C4-2B (cell line): ENCODE measurements at regions not wholly inside any gene's neighbourhood (a gene's known extent, or its start where the extent isn't known, plus 50 kb on each side); places are given as distances from the start of the nearest gene placed in this dataset.

Experiments used
- ZFX ChIP-seq: fragments of 450-650 bp; IDR thresholded peaks from 2 replicates; pipeline ENCODE4 v1.6.1; 2017
- TF ChIP-seq, protein P1 (sequence below): fragments of 450-650 bp; conservative IDR thresholded peaks from 2 replicates; pipeline ENCODE4 v1.5.1; 2017; ENCODE audit warnings: mild to moderate bottlenecking

DNA sequence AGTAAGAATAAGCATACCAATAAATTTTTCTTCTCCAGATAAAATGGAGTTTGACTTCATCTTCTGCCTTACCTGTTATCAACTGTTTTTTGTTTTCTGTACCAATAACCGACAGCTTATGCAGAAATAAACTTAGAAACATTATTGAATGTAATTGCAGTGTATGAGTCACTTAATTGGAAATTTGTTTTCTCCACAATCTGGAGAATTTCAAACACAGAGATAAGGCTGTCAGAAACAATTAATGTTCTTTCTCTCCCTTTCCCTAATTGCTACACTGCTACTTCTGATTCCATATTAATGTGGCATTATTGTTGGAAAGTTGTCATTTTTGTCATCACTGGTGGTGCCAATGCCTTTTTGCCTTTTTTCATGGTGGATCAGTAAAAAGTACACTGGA, 180.3 kb downstream of the SLCO4C1 start:
- TF ChIP-seq, protein P1, sequence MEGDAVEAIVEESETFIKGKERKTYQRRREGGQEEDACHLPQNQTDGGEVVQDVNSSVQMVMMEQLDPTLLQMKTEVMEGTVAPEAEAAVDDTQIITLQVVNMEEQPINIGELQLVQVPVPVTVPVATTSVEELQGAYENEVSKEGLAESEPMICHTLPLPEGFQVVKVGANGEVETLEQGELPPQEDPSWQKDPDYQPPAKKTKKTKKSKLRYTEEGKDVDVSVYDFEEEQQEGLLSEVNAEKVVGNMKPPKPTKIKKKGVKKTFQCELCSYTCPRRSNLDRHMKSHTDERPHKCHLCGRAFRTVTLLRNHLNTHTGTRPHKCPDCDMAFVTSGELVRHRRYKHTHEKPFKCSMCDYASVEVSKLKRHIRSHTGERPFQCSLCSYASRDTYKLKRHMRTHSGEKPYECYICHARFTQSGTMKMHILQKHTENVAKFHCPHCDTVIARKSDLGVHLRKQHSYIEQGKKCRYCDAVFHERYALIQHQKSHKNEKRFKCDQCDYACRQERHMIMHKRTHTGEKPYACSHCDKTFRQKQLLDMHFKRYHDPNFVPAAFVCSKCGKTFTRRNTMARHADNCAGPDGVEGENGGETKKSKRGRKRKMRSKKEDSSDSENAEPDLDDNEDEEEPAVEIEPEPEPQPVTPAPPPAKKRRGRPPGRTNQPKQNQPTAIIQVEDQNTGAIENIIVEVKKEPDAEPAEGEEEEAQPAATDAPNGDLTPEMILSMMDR: no peak
- no peak for TF ChIP-seq ZFX
